Tibial nerve (tissue), 4 donors: ENCODE measurements at regions not wholly inside any gene's neighbourhood (a gene's known extent, or its start where the extent isn't known, plus 50 kb on each side); places are given as distances from the start of the nearest gene placed in this dataset. TPM values are rescaled to one million over a fixed set of nuclear protein-coding genes. Genes with fewer than 3 reads are reported as not detected.

Experiments
- DNase-seq, 2 donors: peaks; one replicate each; pipeline ENCODE4 v3.0.0-alpha.2; 2019; ENCODE audit warnings: low spot score in 2 of 2
- H3K27ac ChIP-seq, 4 donors: fragments of 200-600 bp; sonication (generic) in 3 of 4; one replicate each; pipeline ENCODE4 v1.5.1; 2017 to 2019; ENCODE audit warnings: mild to moderate bottlenecking in 1 of 4
- H3K27me3 ChIP-seq, 2 donors: fragments of 200-600 bp; sonication (generic) in 1 of 2; one replicate each; pipeline versions ENCODE4 v1.5.1 to v1.6.0; 2017 to 2019
- H3K36me3 ChIP-seq, 3 donors: fragments of 200-600 bp; sonication (generic); one replicate each; pipeline ENCODE4 v1.5.1; 2018 to 2019
- H3K4me1 ChIP-seq, 4 donors: fragments of 200-600 bp; sonication (generic) in 3 of 4; one replicate each; pipeline ENCODE4 v1.5.1; 2017 to 2019
- H3K4me3 ChIP-seq, 4 donors: fragments of 200-600 bp; sonication (generic) in 3 of 4; one replicate each; pipeline ENCODE4 v1.5.1; 2017 to 2019; ENCODE audit warnings: mild to moderate bottlenecking in 1 of 4, moderate library complexity in 1 of 4
- H3K9me3 ChIP-seq, 4 donors: fragments of 200-600 bp; sonication (generic) in 3 of 4; one replicate each; pipeline ENCODE4 v1.5.1; 2017 to 2019
- EP300 ChIP-seq, 2 donors: sonication (generic); formaldehyde crosslinking; IDR thresholded peaks; one replicate each; pipeline ENCODE4 v1.6.1; 2017; ENCODE audit warnings: antibody characterized with exemption in 2 of 2, mild to moderate bottlenecking in 1 of 2
- POLR2A ChIP-seq, 2 donors: fragments of 450-650 bp; IDR thresholded peaks; one replicate each; pipeline ENCODE4 v1.6.1; 2017; ENCODE audit warnings: antibody characterized with exemption in 2 of 2, mild to moderate bottlenecking in 2 of 2, moderate library complexity in 2 of 2
- WGBS, 2 donors: methylation state at CpG; one replicate each; pipeline ENCODE4 v1.1.5; 2018; 5-methylcytosine and 5-hydroxymethylcytosine counted together
- small RNA-seq: library from RNA; depleted of rRNA; stranded (forward); fragments of <200 nt; gene quantifications from one replicate; pipeline ENCODE3, GENCODE V24; 2016
- TF ChIP-seq, protein P1 (sequence below), 5 experiments: fragments of 200-600 bp in 3 of 5; fragments of 450-650 bp in 2 of 5; sonication (generic) in 3 of 5; IDR thresholded peaks; one replicate each; pipeline ENCODE4 v1.5.1; 2016 to 2019; ENCODE audit warnings: antibody characterized with exemption in 5 of 5, mild to moderate bottlenecking in 3 of 5, moderate library complexity in 2 of 5

DNA sequence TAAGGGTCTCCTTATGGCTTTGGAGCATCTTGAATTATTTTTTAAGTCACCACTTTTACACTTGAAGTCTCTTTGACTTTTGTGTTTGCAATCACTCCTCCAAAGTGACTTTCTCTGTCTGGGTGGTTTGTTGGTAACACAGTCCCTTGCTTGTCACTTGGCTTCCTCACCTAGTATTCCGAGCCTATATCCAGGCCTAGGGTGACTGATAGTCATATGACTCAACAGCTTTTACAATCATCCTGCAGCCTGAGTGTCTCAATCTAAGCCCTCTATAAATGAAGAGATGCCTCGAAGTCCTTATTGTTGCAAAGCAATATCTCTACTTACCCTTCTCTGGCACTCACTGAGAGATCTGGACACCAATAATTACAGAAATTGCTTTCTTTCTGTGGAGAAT is 53.9 kb upstream of the SETBP1 start:
- Histone ChIP-seq H3K4me1 (peaks cover 0 to 7% (median 0%) of the 10 kb centered on the region in 4 donors), H3K36me3 (no peaks in the 10 kb centered on the region), H3K4me3 (no peak overlapping the region), H3K27ac (no peak overlapping the region), H3K9me3 (no peaks in the 10 kb centered on the region), H3K27me3 (no peaks in the 10 kb centered on the region)
- TF ChIP-seq, protein P1, sequence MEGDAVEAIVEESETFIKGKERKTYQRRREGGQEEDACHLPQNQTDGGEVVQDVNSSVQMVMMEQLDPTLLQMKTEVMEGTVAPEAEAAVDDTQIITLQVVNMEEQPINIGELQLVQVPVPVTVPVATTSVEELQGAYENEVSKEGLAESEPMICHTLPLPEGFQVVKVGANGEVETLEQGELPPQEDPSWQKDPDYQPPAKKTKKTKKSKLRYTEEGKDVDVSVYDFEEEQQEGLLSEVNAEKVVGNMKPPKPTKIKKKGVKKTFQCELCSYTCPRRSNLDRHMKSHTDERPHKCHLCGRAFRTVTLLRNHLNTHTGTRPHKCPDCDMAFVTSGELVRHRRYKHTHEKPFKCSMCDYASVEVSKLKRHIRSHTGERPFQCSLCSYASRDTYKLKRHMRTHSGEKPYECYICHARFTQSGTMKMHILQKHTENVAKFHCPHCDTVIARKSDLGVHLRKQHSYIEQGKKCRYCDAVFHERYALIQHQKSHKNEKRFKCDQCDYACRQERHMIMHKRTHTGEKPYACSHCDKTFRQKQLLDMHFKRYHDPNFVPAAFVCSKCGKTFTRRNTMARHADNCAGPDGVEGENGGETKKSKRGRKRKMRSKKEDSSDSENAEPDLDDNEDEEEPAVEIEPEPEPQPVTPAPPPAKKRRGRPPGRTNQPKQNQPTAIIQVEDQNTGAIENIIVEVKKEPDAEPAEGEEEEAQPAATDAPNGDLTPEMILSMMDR (IDR thresholded peaks at IDR 0.05) = no peak
- TF ChIP-seq POLR2A (IDR thresholded peaks at IDR 0.05) (no peak), EP300 (IDR thresholded peaks at IDR 0.05) (no peak)
- 76 to 89% methylated on average over 2 of the region's 2 CpGs for WGBS, 2 donors
- no peak for DNase-seq

- H3K27me3 ChIP-seq = no peaks in the 10 kb centered on the region
- H3K9me3 ChIP-seq = no peaks in the 10 kb centered on the region
- no peak overlapping the region for H3K27ac ChIP-seq
- peaks cover 0 to 7% (median 0%) of the 10 kb centered on the region in 4 donors for H3K4me1 ChIP-seq
- H3K4me3 ChIP-seq = no peak overlapping the region
- 44 to 47% methylated on average over 3 of the region's 3 CpGs for WGBS, 2 donors
- TF ChIP-seq POLR2A (IDR thresholded peaks at IDR 0.05) (no peak), EP300 (IDR thresholded peaks at IDR 0.05) (no peak)
- TF ChIP-seq, protein P1 (IDR thresholded peaks at IDR 0.05) = no peak
- DNase-seq = no peak
- H3K36me3 ChIP-seq = no peaks in the 10 kb centered on the region
These were observed 53.4 kb upstream of the SETBP1 start for GRCh38 chr18:44627280-44627679.

GRCh38 chr18:44629406-44629805 is 51.3 kb upstream of the SETBP1 start:
- peaks cover 0 to 7% (median 0%) of the 10 kb centered on the region in 4 donors for H3K4me1 ChIP-seq
- no peaks in the 10 kb centered on the region for H3K9me3 ChIP-seq
- H3K27ac ChIP-seq = no peak overlapping the region
- no peaks in the 10 kb centered on the region for H3K36me3 ChIP-seq
- no peak overlapping the region for H3K4me3 ChIP-seq
- DNase-seq = no peak
- TF ChIP-seq EP300 (IDR thresholded peaks at IDR 0.05) (no peak), POLR2A (IDR thresholded peaks at IDR 0.05) (no peak)
- TF ChIP-seq, protein P1 (IDR thresholded peaks at IDR 0.05) = no peak
- H3K27me3 ChIP-seq = no peaks in the 10 kb centered on the region
- 14 to 25% methylated on average over 1 of the region's 1 CpG for WGBS, 2 donors

DNA sequence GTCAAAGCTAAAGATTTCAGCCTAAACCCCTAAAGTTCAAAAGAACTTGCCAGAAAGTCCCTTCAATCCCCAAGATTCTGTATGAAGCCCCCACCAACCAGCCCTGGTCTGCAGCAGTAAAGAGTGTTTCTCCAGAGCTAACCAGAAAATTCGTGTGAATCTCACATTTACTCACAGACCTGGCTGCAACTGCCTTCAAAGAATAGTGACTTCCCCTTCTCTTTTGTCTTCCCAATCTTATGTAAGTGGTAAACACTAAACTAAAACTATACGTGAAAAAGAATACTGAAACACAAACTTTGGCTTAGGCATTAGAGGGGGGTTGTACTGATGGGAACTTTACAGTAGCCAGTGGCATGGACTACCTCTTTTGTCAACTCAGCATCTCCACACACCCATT is 50.6 kb upstream of the SETBP1 start:
- Histone ChIP-seq H3K27ac (no peak overlapping the region), H3K9me3 (no peaks in the 10 kb centered on the region), H3K4me3 (no peak overlapping the region), H3K4me1 (peaks cover 0 to 7% (median 0%) of the 10 kb centered on the region in 4 donors), H3K27me3 (no peaks in the 10 kb centered on the region), H3K36me3 (no peaks in the 10 kb centered on the region)
- TF ChIP-seq, protein P1 (IDR thresholded peaks at IDR 0.05) = no peak
- TF ChIP-seq EP300 (IDR thresholded peaks at IDR 0.05) (no peak), POLR2A (IDR thresholded peaks at IDR 0.05) (no peak)
- no peak for DNase-seq
- WGBS, 2 donors = 52 to 55% methylated on average over 2 of the region's 2 CpGs

Small RNAs in the stretch of these regions (small RNA-seq; reads per million reads assigned to genes)
- not detected for gene RNA5SP455
